Keratinocyte (primary cell): ENCODE measurements at regions not wholly inside any gene's neighbourhood (a gene's known extent, or its start where the extent isn't known, plus 50 kb on each side); places are given as distances from the start of the nearest gene placed in this dataset.

ENCODE experiments used
- DNase-seq: peaks from one replicate; pipeline ENCODE4 v3.0.0-alpha.2; 2011; ENCODE audit warnings: low read depth, missing footprints, low spot score
- FAIRE-seq: peaks from 2 replicates; lab custom pipeline; 2011; peaks lifted over from hg19 to GRCh38; lab: Jason Lieb, UNC
- H2AFZ ChIP-seq: 2 replicates; pipeline ENCODE4 v1.6.0; 2012; ENCODE audit warnings: low read length, control low read depth, inconsistent platforms; ENCODE audit not compliant: control insufficient read depth
- H3K27ac ChIP-seq: 2 replicates; pipeline ENCODE4 v1.5.1; 2011; ENCODE audit warnings: low read length; ENCODE audit not compliant: control insufficient read depth, insufficient read depth
- H3K27me3 ChIP-seq: 3 replicates; pipeline ENCODE4 v1.6.0; 2011; ENCODE audit warnings: low read length; ENCODE audit not compliant: control insufficient read depth, insufficient read depth; ENCODE audit errors: extremely low read depth
- H3K36me3 ChIP-seq, 2 experiments: 2 replicates in 1 of 2; 3 replicates in 1 of 2; pipeline ENCODE4 v1.5.1; 2011; ENCODE audit warnings: low read length in 2 of 2, mild to moderate bottlenecking in 1 of 2; ENCODE audit not compliant: control insufficient read depth in 2 of 2, insufficient read depth in 2 of 2; ENCODE audit errors: extremely low read depth in 1 of 2
- H3K4me1 ChIP-seq: 3 replicates; pipeline ENCODE4 v1.5.1; 2011; ENCODE audit warnings: low read length; ENCODE audit not compliant: control insufficient read depth, insufficient read depth; ENCODE audit errors: extremely low read depth
- H3K4me2 ChIP-seq: 3 replicates; pipeline ENCODE4 v1.6.0; 2011; ENCODE audit warnings: low read depth, low read length; ENCODE audit not compliant: control insufficient read depth, insufficient read depth; ENCODE audit errors: extremely low read depth
- H3K4me3 ChIP-seq, 3 experiments: fragments of 200-600 bp in 1 of 3; sonication (generic) in 1 of 3; 2 replicates in 2 of 3; 3 replicates in 1 of 3; pipeline ENCODE4 v1.5.1; 2011 to 2016; ENCODE audit warnings: low read length in 3 of 3, mild to moderate bottlenecking in 3 of 3, control low read depth in 2 of 3, inconsistent platforms in 1 of 3, low read depth in 1 of 3, mixed read lengths in 1 of 3, mixed run types in 1 of 3, moderate library complexity in 1 of 3; ENCODE audit not compliant: control insufficient read depth in 2 of 3, insufficient read depth in 2 of 3; ENCODE audit errors: extremely low read depth in 1 of 3
- H3K79me2 ChIP-seq: 2 replicates; pipeline ENCODE4 v1.6.0; 2012; ENCODE audit warnings: low read length; ENCODE audit not compliant: control insufficient read depth, insufficient read depth
- H3K9ac ChIP-seq: 3 replicates; pipeline ENCODE4 v1.6.0; 2011; ENCODE audit warnings: low read length; ENCODE audit not compliant: control insufficient read depth, insufficient read depth; ENCODE audit errors: extremely low read depth
- H3K9me1 ChIP-seq: 3 replicates; pipeline ENCODE4 v1.6.0; 2011; ENCODE audit warnings: low read length; ENCODE audit not compliant: control insufficient read depth, insufficient read depth; ENCODE audit errors: extremely low read depth
- H3K9me3 ChIP-seq: 2 replicates; pipeline ENCODE4 v1.5.1; 2012; ENCODE audit warnings: low read depth, low read length; ENCODE audit not compliant: control insufficient read depth
- H4K20me1 ChIP-seq: 3 replicates; pipeline ENCODE4 v1.6.0; 2011; ENCODE audit warnings: low read length; ENCODE audit not compliant: control insufficient read depth, insufficient read depth; ENCODE audit errors: extremely low read depth
- EZH2 ChIP-seq: IDR thresholded peaks from one replicate; pipeline ENCODE4 v1.6.1; 2012; ENCODE audit warnings: inconsistent platforms, mild to moderate bottlenecking, low read length, moderate library complexity
- dilution Hi-C: fragments of 300-500 bp; cut with MboI; formaldehyde crosslinking; loops from one replicate; pipeline ENCODE4 v1.7.0; 2020; ENCODE audit warnings: low sequenced_read_pairs; ENCODE audit not compliant: extremely low pct_ligation_motif_present
- TF ChIP-seq, protein P1 (sequence below), 3 experiments: IDR thresholded peaks in 1 of 3; conservative IDR thresholded peaks in 1 of 3; optimal IDR thresholded peaks in 1 of 3; 2 replicates in 2 of 3; 3 replicates in 1 of 3; pipeline versions ENCODE3 to v1.5.1; 2011; ENCODE audit warnings: low read length in 3 of 3, mild to moderate bottlenecking in 3 of 3, moderate library complexity in 2 of 3, control low read depth in 1 of 3, inconsistent platforms in 1 of 3; ENCODE audit not compliant: insufficient read depth in 2 of 3; ENCODE audit errors: extremely low read depth in 1 of 3

DNA sequence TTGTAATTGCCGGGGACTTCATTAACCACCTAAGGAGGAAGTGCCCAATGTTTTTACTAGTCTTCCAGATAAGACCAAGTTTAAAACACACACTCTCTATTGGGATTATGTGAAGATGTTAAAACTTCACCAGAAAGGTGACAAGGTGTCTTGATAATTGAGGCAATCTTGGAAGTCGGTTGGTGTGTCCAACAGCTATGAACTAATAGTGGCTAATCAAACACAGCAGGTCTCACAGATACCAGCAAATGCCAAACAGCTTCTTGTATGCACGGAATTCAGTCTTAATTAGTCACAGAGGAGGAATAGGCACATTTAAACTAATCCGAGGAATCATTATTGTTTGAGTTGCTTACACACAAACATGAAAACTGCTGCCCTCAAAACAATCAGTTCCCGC is 214.5 kb downstream of the SEC61B start:
- H3K27ac ChIP-seq = no peak overlapping the region
- no peak overlapping the region for H2AFZ ChIP-seq
- H4K20me1 ChIP-seq = no peaks in the 10 kb centered on the region
- FAIRE-seq (no peak), DNase-seq (no peak)
- no peaks in the 10 kb centered on the region for H3K9me1 ChIP-seq
- TF ChIP-seq, protein P1, sequence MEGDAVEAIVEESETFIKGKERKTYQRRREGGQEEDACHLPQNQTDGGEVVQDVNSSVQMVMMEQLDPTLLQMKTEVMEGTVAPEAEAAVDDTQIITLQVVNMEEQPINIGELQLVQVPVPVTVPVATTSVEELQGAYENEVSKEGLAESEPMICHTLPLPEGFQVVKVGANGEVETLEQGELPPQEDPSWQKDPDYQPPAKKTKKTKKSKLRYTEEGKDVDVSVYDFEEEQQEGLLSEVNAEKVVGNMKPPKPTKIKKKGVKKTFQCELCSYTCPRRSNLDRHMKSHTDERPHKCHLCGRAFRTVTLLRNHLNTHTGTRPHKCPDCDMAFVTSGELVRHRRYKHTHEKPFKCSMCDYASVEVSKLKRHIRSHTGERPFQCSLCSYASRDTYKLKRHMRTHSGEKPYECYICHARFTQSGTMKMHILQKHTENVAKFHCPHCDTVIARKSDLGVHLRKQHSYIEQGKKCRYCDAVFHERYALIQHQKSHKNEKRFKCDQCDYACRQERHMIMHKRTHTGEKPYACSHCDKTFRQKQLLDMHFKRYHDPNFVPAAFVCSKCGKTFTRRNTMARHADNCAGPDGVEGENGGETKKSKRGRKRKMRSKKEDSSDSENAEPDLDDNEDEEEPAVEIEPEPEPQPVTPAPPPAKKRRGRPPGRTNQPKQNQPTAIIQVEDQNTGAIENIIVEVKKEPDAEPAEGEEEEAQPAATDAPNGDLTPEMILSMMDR (optimal IDR thresholded peaks at IDR 0.05 in 1 of 3, IDR thresholded peaks at IDR 0.05 in 1 of 3, conservative IDR thresholded peaks at IDR 0.05 in 1 of 3; ENCODE audit: extremely low read depth in 1 of 3, insufficient read depth in 2 of 3, low read length in 3 of 3) = no peak
- TF ChIP-seq EZH2 = no peak
- no peaks in the 10 kb centered on the region for H3K36me3 ChIP-seq
- no peak overlapping the region for H3K4me2 ChIP-seq
- H3K27me3 ChIP-seq = no peaks in the 10 kb centered on the region
- no peak overlapping the region for H3K9ac ChIP-seq
- no peak overlapping the region for H3K4me3 ChIP-seq
- dilution Hi-C loops = no loop called here
- peaks cover 22% of the 10 kb centered on the region for H3K4me1 ChIP-seq
- H3K79me2 ChIP-seq = no peaks in the 10 kb centered on the region
- H3K9me3 ChIP-seq = no peaks in the 10 kb centered on the region

DNA sequence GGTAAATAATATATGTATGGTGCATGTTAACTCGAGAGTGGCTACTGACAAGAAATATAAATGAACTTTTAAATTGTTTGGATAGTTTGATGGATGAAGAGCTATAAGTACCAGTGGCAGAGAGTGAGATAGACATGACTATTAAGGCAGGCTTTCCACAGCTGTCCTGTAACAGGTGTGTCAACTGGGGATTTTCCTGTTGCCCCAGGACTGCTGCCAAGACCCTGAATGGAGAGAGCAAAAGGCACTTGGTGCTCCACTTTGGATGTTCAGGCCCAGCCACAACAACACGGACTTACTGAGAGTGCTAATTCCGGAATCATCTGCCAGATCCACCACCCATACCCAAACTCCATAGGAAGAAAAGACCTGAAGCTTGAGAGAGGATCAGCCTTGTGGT is 215.1 kb downstream of the SEC61B start:
- DNase-seq (no peak), FAIRE-seq (no peak)
- Histone ChIP-seq H2AFZ (no peak overlapping the region), H3K36me3 (no peaks in the 10 kb centered on the region), H3K4me1 (peaks cover 22% of the 10 kb centered on the region), H3K27me3 (no peaks in the 10 kb centered on the region), H3K9me3 (no peaks in the 10 kb centered on the region), H3K4me2 (no peak overlapping the region), H3K9ac (no peak overlapping the region), H3K79me2 (no peaks in the 10 kb centered on the region), H3K9me1 (no peaks in the 10 kb centered on the region), H4K20me1 (no peaks in the 10 kb centered on the region), H3K27ac (no peak overlapping the region), H3K4me3 (no peak overlapping the region)
- dilution Hi-C loops = no loop called here
- TF ChIP-seq EZH2 = no peak
- TF ChIP-seq, protein P1 (optimal IDR thresholded peaks at IDR 0.05 in 1 of 3, IDR thresholded peaks at IDR 0.05 in 1 of 3, conservative IDR thresholded peaks at IDR 0.05 in 1 of 3; ENCODE audit: extremely low read depth in 1 of 3, insufficient read depth in 2 of 3, low read length in 3 of 3) = no peak
